CD4-positive, alpha-beta T cell (primary cell): ENCODE measurements at regions not wholly inside any gene's neighbourhood (a gene's known extent, or its start where the extent isn't known, plus 50 kb on each side); places are given as distances from the start of the nearest gene placed in this dataset.

Source experiments
- ATAC-seq: fragments of 200-7000 bp; cut with Tn5 transposase; one replicate; pipeline ENCODE4 v1.10.0; 2022; ENCODE audit warnings: mild to moderate bottlenecking; ENCODE audit not compliant: poor library complexity
- CTCF ChIA-PET: fragments of 350-600 bp; sonication (Branson Sonifier 250); formaldehyde crosslinking; loops from one replicate; lab custom pipeline; 2021; ENCODE audit warnings: antibody characterized with exemption, inconsistent platforms; lab: Charles Lee
- POLR2A ChIA-PET: fragments of 350-600 bp; sonication (Branson Sonifier 250); formaldehyde crosslinking; loops from one replicate; lab custom pipeline; 2021; ENCODE audit warnings: antibody characterized with exemption, inconsistent platforms; lab: Charles Lee
- DNase-seq, 14 experiments: peaks; one replicate each; pipeline ENCODE4 v3.0.0-alpha.2; 2013 to 2020; ENCODE audit warnings: mixed read lengths in 2 of 14
- H3K27ac ChIP-seq, 2 donors: one replicate each; pipeline versions ENCODE4 v1.5.1 to v1.7.0; 2013; ENCODE audit warnings: low read length in 2 of 2, low read depth in 1 of 2, mild to moderate bottlenecking in 1 of 2
- H3K27me3 ChIP-seq, 2 experiments: 1 replicate in 1 of 2; 2 replicates in 1 of 2; pipeline versions ENCODE4 v1.6.1 to v1.7.0; 2013; ENCODE audit warnings: low read length in 2 of 2, control low read depth in 1 of 2, mild to moderate bottlenecking in 1 of 2, moderate library complexity in 1 of 2; ENCODE audit not compliant: insufficient read depth in 2 of 2, control insufficient read depth in 1 of 2
- H3K36me3 ChIP-seq: one replicate; pipeline ENCODE4 v1.6.1; 2013; ENCODE audit warnings: low read length, control low read depth; ENCODE audit not compliant: insufficient read depth
- H3K4me1 ChIP-seq: one replicate; pipeline ENCODE4 v1.6.1; 2013; ENCODE audit warnings: low read length, control low read depth; ENCODE audit not compliant: insufficient read depth
- H3K4me3 ChIP-seq: one replicate; pipeline ENCODE4 v1.5.1; 2013; ENCODE audit warnings: mild to moderate bottlenecking, low read length, moderate library complexity
- H3K9me3 ChIP-seq, 2 experiments: 1 replicate in 1 of 2; 2 replicates in 1 of 2; pipeline versions ENCODE4 v1.6.1 to v1.7.0; 2013; ENCODE audit warnings: low read length in 2 of 2, mild to moderate bottlenecking in 2 of 2, control low read depth in 1 of 2, moderate library complexity in 1 of 2; ENCODE audit not compliant: control insufficient read depth in 1 of 2, insufficient read depth in 1 of 2
- H3K27ac Mint-ChIP-seq: one replicate; pipeline ENCODE4 v1.8.0; 2020; ENCODE audit warnings: mixed read lengths
- H3K27me3 Mint-ChIP-seq: one replicate; pipeline ENCODE4 v1.8.0; 2021; ENCODE audit warnings: mixed read lengths
- H3K36me3 Mint-ChIP-seq: one replicate; pipeline ENCODE4 v1.8.0; 2021; ENCODE audit warnings: low read depth, mixed read lengths
- H3K4me1 Mint-ChIP-seq: one replicate; pipeline ENCODE4 v1.8.0; 2021; ENCODE audit warnings: low read depth, mixed read lengths
- H3K4me3 Mint-ChIP-seq: one replicate; pipeline ENCODE4 v1.8.0; 2020; ENCODE audit warnings: mild to moderate bottlenecking, mixed read lengths
- H3K9me3 Mint-ChIP-seq: one replicate; pipeline ENCODE4 v1.8.0; 2020; ENCODE audit warnings: mixed read lengths
- intact Hi-C, 2 experiments: fragments of 100-400 bp; cut with DNase I in 1 of 2; cut with micrococcal nuclease in 1 of 2; formaldehyde crosslinking; loops; one replicate each; pipeline versions ENCODE4 v1.15.1 to v1.9.0; 2023 to 2025; cut with DNase I, micrococcal nuclease
- TF ChIP-seq, protein P1 (sequence below): fragments of 200-600 bp; IDR thresholded peaks from one replicate; pipeline ENCODE4 v1.8.0; 2022; ENCODE audit warnings: antibody characterized with exemption, mild to moderate bottlenecking

- intact Hi-C loops, result no loop called here
- ATAC-seq (no peak), DNase-seq (no peak)
- H3K4me3 Mint-ChIP-seq, result no peak overlapping the region
- no peaks in the 10 kb centered on the region for H3K36me3 Mint-ChIP-seq
- no peak overlapping the region for H3K27ac ChIP-seq
- H3K27ac Mint-ChIP-seq, result no peak overlapping the region
- TF ChIP-seq, protein P1, sequence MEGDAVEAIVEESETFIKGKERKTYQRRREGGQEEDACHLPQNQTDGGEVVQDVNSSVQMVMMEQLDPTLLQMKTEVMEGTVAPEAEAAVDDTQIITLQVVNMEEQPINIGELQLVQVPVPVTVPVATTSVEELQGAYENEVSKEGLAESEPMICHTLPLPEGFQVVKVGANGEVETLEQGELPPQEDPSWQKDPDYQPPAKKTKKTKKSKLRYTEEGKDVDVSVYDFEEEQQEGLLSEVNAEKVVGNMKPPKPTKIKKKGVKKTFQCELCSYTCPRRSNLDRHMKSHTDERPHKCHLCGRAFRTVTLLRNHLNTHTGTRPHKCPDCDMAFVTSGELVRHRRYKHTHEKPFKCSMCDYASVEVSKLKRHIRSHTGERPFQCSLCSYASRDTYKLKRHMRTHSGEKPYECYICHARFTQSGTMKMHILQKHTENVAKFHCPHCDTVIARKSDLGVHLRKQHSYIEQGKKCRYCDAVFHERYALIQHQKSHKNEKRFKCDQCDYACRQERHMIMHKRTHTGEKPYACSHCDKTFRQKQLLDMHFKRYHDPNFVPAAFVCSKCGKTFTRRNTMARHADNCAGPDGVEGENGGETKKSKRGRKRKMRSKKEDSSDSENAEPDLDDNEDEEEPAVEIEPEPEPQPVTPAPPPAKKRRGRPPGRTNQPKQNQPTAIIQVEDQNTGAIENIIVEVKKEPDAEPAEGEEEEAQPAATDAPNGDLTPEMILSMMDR, result no peak
- H3K36me3 ChIP-seq, result no peaks in the 10 kb centered on the region
- ChIA-PET POLR2A (no interaction called here), CTCF (interaction anchor here (1.0 kb wide), 1 partner anchor 21 kb away, joined by 3 read pairs; no protein-coding TSS in a partner anchor)
- peaks cover 10% of the 10 kb centered on the region for H3K4me1 Mint-ChIP-seq
- H3K9me3 ChIP-seq, result no peaks in the 10 kb centered on the region
- no peaks in the 10 kb centered on the region for H3K4me1 ChIP-seq
- H3K4me3 ChIP-seq, result no peak overlapping the region
- H3K9me3 Mint-ChIP-seq, result no peaks in the 10 kb centered on the region
- H3K27me3 Mint-ChIP-seq, result no peaks in the 10 kb centered on the region
- peaks cover 0 to 7% of the 10 kb centered on the region in 2 experiments for H3K27me3 ChIP-seq
Observed at GRCh38 chr15:95624616-95625361, 705.7 kb upstream of the NR2F2 start.

DNA sequence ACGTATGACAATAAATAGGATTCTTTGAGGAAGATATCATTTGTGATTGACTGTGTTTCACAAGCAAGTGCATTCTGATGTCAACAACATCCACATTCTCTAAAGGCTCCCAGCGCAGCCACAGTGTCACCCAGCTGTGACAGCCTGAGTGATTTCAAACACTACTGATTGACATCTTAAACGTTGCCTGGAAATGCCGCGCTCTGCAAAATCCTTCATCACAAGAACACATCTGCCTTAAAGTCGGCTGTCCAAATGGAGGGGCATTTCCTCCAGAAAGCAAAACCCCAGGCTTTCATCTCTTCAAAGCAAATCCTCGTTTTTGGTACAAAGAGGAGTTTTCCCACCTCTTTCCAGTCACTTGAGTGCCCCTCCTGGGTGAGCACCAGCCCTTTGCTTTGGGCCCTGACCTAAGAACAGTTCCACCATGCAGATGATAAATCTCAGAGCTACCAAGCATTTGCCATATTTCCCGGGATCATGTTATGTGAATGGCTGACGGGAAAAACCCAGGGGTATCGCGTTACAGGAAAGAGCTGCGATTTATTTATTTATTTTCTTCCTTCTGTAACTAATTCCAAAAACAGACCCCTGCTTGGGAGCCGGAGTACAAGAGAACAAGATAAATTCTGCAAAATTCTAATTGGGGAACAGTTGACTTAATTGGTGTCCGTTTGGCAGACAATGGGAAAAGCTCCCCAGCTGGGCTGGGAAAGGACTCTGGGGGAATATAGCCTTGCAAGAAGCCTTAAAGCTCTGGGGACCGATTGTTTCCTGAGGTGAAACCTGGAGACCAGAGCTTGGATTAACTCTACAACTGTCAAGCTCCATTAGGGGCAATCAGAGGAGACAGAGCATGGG is 703.8 kb upstream of the NR2F2 start:
- ATAC-seq (no peak), DNase-seq (no peak)
- ChIA-PET POLR2A (no interaction called here), CTCF (no interaction called here)
- Histone ChIP-seq H3K36me3 (no peaks in the 10 kb centered on the region), H3K27me3 (peaks cover 0 to 7% of the 10 kb centered on the region in 2 experiments), H3K4me1 (no peaks in the 10 kb centered on the region), H3K9me3 (no peaks in the 10 kb centered on the region), H3K27ac (no peak overlapping the region), H3K4me3 (no peak overlapping the region)
- no peak overlapping the region for H3K27ac Mint-ChIP-seq
- peaks cover 4% of the 10 kb centered on the region for H3K27me3 Mint-ChIP-seq
- H3K9me3 Mint-ChIP-seq, result no peaks in the 10 kb centered on the region
- intact Hi-C loops, result no loop called here
- no peak overlapping the region for H3K4me3 Mint-ChIP-seq
- no peaks in the 10 kb centered on the region for H3K4me1 Mint-ChIP-seq
- TF ChIP-seq, protein P1, result no peak
- no peaks in the 10 kb centered on the region for H3K36me3 Mint-ChIP-seq

DNA sequence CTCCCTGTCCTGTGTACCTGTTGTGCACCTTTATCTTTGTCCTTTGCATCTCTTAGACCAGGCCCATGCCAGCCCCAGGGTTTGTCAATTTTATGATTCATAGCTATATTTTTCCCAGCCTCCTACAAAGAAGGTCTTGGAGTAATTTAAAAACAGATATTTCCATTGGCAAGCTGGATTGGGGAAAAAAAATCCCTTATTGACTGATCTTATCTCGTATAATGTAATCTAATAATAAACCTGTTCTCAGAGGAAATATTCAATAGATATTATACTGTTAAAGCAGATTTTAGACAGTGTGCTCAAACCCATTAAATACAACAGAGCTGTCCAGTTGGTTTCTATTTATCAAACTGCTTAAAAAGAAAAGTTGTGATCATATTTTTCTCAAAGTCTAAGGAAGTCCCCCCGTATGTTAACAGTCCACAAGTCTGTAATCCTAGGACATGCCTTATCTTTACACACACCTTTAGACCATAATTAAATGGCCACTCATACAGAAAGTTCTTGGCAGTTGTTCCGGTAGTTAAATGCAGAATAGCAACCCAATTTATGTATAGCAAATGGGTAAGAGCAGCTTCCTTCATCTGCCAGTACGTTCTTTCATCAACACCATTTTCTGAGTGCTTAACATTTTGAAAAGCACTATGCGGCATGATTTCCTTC is 700.9 kb upstream of the NR2F2 start:
- H3K4me3 Mint-ChIP-seq, result no peak overlapping the region
- CTCF ChIA-PET, result no interaction called here
- H3K27ac Mint-ChIP-seq, result no peak overlapping the region
- ATAC-seq (no peak), DNase-seq (no peak)
- no peak overlapping the region for H3K27ac ChIP-seq
- TF ChIP-seq, protein P1, result no peak
- H3K9me3 Mint-ChIP-seq, result no peaks in the 10 kb centered on the region
- POLR2A ChIA-PET, result no interaction called here
- no peaks in the 10 kb centered on the region for H3K4me1 Mint-ChIP-seq
- peaks cover 13% of the 10 kb centered on the region for H3K27me3 Mint-ChIP-seq
- no peaks in the 10 kb centered on the region for H3K4me1 ChIP-seq
- intact Hi-C loops, result no loop called here
- no peak overlapping the region for H3K4me3 ChIP-seq
- H3K27me3 ChIP-seq, result peaks cover 0 to 7% of the 10 kb centered on the region in 2 experiments
- no peaks in the 10 kb centered on the region for H3K36me3 ChIP-seq
- no peaks in the 10 kb centered on the region for H3K36me3 Mint-ChIP-seq
- H3K9me3 ChIP-seq, result peaks cover 0 to under 1% of the 10 kb centered on the region in 2 experiments
